SK-N-SH treated with all-trans-retinoic acid at 6 μM for 48 hours (cell line): ENCODE measurements at regions not wholly inside any gene's neighbourhood (a gene's known extent, or its start where the extent isn't known, plus 50 kb on each side); places are given as distances from the start of the nearest gene placed in this dataset.

Experiments
- ARNTL ChIP-seq: fragments of 450-650 bp; formaldehyde crosslinking; IDR thresholded peaks from 2 replicates; pipeline ENCODE4 v1.5.0; 2020; ENCODE audit warnings: low read depth, mild to moderate bottlenecking, moderate library complexity, borderline replicate concordance
- CSDC2 ChIP-seq: fragments of 250-450 bp; sonication (Bioruptor Pico); IDR thresholded peaks from 2 replicates; pipeline ENCODE4 v1.5.0; 2020; ENCODE audit warnings: mild to moderate bottlenecking, moderate library complexity
- SNAI2 ChIP-seq: fragments of 250-450 bp; sonication (Bioruptor Pico); IDR thresholded peaks from 2 replicates; pipeline ENCODE4 v1.5.0; 2020; ENCODE audit warnings: mild to moderate bottlenecking, moderate library complexity
- TCF4 ChIP-seq: fragments of 250-450 bp; sonication (Bioruptor Pico); IDR thresholded peaks from 2 replicates; pipeline ENCODE4 v1.8.0; 2021; ENCODE audit warnings: mild to moderate bottlenecking, moderate library complexity, borderline replicate concordance
- ZFP3 ChIP-seq: fragments of 250-450 bp; sonication (Bioruptor Pico); IDR thresholded peaks from 2 replicates; pipeline ENCODE4 v1.5.0; 2020; ENCODE audit warnings: mild to moderate bottlenecking, moderate library complexity
- ZFP30 ChIP-seq: fragments of 450-650 bp; formaldehyde crosslinking; IDR thresholded peaks from 2 replicates; pipeline ENCODE4 v1.5.0; 2022; ENCODE audit warnings: mild to moderate bottlenecking, moderate library complexity
- ZNF8 ChIP-seq: fragments of 450-650 bp; formaldehyde crosslinking; IDR thresholded peaks from 2 replicates; pipeline ENCODE4 v1.5.0; 2020; ENCODE audit warnings: mild to moderate bottlenecking, moderate library complexity
- TF ChIP-seq, protein P1 (sequence below): fragments of 250-450 bp; sonication (Bioruptor Pico); IDR thresholded peaks from 2 replicates; pipeline ENCODE4 v1.8.0; 2020; ENCODE audit warnings: mild to moderate bottlenecking, moderate library complexity, borderline replicate concordance

DNA sequence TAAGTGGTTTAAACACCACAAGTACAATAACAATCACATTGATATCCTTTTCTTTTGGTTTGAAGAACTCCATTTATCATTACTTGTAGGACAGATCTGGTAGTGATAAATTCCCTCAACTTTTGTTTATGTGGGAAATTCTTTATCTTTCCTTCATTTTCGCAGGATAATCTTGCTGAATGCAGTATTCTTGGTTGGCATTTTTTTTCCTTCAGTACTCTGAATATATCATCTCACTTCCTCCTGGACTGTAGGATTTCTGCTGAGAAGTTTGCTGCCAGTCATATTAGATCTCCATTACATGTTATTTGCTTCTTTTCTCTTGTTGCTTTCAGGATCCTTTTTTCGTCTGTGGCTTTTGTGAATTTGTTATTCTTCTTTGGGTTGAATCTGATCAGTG is 179.0 kb upstream of the PLET1 start:
- TF ChIP-seq ZNF8 (CRISPR knock-in tag) (no peak), SNAI2 (CRISPR knock-in tag) (no peak), ZFP30 (CRISPR knock-in tag) (no peak), TCF4 (no peak), ZFP3 (no peak), CSDC2 (CRISPR knock-in tag) (no peak), ARNTL (no peak)
- TF ChIP-seq, protein P1, sequence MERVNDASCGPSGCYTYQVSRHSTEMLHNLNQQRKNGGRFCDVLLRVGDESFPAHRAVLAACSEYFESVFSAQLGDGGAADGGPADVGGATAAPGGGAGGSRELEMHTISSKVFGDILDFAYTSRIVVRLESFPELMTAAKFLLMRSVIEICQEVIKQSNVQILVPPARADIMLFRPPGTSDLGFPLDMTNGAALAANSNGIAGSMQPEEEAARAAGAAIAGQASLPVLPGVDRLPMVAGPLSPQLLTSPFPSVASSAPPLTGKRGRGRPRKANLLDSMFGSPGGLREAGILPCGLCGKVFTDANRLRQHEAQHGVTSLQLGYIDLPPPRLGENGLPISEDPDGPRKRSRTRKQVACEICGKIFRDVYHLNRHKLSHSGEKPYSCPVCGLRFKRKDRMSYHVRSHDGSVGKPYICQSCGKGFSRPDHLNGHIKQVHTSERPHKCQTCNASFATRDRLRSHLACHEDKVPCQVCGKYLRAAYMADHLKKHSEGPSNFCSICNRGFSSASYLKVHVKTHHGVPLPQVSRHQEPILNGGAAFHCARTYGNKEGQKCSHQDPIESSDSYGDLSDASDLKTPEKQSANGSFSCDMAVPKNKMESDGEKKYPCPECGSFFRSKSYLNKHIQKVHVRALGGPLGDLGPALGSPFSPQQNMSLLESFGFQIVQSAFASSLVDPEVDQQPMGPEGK (CRISPR knock-in tag) = no peak
